GM10266 (cell line): ENCODE measurements at regions not wholly inside any gene's neighbourhood (a gene's known extent, or its start where the extent isn't known, plus 50 kb on each side); places are given as distances from the start of the nearest gene placed in this dataset.

Experiments used
- DNase-seq: peaks from one replicate; pipeline ENCODE4 v3.0.0; 2012; ENCODE audit errors: extremely low spot score
- TF ChIP-seq, protein P1 (sequence below): IDR thresholded peaks from 2 replicates; pipeline ENCODE4 v1.5.1; 2012; ENCODE audit warnings: mild to moderate bottlenecking, low read depth; ENCODE audit not compliant: control insufficient read depth, insufficient read depth; ENCODE audit errors: missing control alignments

DNA sequence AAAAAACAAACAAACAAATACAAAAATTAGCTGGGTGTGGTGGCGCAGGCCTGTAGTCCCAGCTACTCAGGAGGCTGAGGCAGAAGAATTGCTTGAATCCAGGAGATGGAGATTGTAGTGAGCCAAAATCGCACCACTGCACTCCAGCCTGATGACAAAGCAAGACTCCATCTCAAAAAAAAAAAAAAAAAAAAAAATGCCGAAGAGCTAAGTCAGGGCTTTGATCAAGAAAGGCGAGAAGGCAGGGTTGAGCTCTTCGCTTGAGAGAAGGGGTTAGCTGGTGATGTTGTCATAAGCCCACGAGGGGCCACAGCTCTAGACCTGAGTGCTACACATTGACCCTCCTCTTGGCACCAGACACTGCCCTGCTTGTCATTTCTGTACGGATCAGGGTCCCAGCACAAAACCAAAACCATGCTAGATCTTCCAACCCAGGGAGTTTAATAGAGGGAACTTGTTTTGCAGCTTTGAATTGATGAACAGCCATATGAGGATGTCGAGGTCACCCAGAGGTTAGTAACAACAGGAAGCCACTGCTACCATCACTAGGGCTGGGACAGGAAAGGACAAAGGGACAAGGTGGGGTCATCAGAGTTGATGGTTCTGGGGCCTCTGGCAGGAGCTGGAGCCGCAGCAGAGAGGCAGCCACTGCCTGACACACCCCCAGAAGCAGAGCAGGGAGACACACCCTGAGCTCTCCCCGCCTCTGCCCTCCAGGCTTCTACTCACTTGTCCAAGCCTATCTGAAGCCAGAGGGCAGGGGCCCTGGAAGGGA is 122.7 kb downstream of the SNX5 start:
- no peak for DNase-seq
- TF ChIP-seq, protein P1, sequence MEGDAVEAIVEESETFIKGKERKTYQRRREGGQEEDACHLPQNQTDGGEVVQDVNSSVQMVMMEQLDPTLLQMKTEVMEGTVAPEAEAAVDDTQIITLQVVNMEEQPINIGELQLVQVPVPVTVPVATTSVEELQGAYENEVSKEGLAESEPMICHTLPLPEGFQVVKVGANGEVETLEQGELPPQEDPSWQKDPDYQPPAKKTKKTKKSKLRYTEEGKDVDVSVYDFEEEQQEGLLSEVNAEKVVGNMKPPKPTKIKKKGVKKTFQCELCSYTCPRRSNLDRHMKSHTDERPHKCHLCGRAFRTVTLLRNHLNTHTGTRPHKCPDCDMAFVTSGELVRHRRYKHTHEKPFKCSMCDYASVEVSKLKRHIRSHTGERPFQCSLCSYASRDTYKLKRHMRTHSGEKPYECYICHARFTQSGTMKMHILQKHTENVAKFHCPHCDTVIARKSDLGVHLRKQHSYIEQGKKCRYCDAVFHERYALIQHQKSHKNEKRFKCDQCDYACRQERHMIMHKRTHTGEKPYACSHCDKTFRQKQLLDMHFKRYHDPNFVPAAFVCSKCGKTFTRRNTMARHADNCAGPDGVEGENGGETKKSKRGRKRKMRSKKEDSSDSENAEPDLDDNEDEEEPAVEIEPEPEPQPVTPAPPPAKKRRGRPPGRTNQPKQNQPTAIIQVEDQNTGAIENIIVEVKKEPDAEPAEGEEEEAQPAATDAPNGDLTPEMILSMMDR, result no peak

DNA sequence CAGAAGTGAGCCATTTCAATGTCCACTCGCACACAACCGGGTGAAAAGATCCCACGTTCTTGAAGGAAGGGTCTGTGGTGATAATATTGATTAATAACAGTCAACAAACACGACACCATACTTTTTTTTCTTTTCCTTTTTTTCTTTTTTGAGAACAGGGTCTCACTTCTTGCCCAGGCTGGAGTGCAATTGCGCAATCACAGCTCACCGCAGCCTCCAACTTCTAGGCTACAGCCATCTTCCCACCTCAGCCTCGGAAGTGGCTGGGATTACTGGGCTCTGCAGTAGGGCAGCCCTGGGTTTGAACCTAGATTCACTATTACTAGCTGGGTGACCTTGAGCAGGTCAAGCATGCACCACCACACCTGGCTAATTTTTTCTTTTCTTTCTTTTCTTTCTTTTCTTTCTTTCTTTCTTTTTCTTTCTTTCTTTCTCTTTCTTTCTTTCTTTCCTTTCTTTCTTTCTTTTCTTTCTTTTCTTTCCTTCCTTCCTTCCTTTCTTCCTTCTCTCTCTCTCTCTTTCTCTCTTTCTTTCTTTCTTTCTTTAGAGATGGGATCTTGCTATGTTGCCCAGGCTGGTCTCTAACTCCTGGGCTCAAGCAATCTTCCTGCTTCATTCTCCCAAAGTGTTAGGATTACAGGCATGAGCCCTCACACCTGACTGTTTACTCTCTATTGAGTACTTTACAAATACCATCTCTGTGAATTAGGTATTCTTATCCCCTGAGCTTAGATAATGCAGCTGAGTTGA is 123.9 kb downstream of the SNX5 start:
- no peak for DNase-seq
- TF ChIP-seq, protein P1, result no peak

DNA sequence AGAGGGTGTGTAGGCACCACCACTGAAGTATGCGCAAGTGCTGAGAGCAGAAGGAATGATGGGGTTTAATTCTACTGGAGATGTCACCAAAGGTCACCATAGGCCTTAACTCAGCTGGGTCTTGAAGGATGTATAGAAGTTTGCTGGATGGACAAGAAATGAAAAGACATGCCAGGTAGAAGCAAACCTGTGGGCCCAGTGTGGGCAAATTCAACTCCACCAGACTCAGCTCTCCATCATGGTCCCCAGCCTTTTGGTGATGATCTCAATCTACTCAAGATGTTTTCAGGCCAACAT is 124.5 kb downstream of the SNX5 start:
- TF ChIP-seq, protein P1, result no peak
- no peak for DNase-seq

DNA sequence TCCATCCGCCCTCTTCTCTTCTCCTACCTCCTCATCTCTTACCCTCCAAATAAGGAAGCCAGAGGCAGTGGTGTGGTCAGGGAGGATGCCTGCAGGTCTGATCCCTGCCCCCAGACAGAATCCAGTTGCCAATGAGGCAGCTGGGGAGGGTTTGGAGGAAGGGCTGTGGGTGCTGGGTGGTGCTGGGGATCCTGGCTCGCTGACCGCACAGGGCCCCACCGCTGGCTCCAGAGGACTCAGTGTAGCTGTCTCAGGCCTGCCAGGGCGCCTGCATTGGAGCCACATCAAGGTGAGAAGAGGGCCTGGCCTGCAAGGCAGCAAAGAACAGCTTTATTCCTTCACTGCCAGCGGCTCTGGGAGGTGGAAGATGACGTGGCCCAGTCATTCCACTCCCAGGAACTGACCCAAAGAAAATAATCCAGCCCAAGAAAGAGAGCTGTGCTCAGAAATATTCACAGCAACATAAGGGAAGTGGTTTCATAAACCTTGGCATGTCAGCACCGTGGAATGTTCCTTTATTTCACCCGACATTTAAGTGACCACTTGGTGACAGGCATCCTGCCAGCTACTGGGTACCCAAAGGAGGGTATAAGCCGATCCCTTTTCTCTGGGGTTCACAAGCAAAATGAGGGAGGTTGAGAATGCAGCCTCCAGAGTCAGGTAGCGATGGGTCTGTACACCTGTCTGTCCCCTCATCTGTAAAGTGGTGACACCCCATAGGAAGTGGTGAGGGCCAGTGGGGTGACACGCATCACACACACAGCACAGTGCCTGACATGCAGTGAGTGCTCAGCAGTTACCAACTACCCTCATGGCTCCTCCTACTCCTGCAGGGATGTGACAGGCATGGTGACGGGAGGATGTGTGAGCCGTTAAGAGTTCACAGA is 125.1 kb downstream of the SNX5 start:
- TF ChIP-seq, protein P1, result no peak
- no peak for DNase-seq

DNA sequence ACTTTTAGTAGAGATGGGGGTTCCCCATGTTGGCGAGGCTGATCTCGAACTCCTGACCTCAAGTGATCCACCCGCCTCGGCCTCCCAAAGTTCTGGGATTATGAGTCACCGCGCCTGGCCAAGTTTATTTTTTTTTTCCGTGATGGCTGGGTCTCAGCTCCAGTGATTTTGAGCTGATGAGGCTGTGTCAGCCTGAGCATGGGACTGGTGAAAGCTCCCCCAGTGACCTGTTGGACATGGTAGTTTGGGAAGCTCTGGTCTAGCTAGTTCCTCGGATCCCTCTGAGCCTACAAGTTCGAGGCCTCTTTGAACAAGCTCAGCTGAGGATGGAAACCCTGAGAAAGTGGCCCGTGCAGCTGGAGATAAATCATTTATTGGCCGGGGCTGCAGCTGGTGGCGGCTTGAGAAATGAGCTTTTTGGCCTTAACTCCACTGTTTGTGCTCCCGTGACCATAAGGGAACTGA is 126.8 kb downstream of the SNX5 start:
- no peak for DNase-seq
- TF ChIP-seq, protein P1, result no peak

DNA sequence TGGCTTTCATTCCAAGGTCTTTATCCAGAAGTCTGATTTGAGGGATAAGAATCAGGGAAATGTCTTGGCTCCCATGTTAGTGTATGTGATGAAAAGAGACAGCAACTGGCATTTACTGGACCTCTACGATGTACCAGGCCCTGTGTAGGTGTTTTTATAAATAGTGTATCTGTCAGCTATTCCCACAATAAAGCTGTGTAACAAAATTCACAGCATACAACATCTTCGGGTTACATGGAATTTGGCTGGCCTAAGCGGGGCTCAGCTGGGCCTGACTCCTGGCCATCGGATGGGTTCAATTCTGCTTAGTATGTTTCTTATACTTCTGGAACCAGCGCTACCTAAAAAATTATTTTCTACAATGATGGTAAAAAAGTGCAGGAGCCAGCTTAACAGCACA is 128.2 kb downstream of the SNX5 start:
- DNase-seq, result no peak
- TF ChIP-seq, protein P1, result no peak

DNA sequence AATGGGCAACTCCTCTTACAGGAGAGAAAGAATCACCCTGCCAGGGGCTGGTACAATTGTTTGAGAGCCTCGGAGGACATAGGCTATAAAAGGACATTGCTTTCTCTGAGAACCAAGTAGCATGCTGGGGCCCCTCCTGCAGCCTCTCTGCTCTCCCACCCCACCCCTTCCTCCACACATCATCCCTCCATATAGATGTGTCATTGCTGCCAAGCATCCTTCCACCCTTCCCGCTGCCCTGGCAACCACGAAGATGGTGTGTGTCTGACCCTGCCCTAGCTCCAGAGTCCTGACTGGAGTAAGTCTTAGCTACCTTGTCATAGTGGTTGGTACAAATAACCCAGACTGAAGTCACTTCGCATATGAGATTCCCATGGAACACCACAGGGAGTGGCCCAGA is 129.7 kb downstream of the SNX5 start:
- TF ChIP-seq, protein P1, result no peak
- DNase-seq, result no peak
